SW480 (cell line): ENCODE measurements at regions not wholly inside any gene's neighbourhood (a gene's known extent, or its start where the extent isn't known, plus 50 kb on each side); places are given as distances from the start of the nearest gene placed in this dataset.
"Not testable (repeated sequence)": the region's sequence is repeated elsewhere in the genome, so short reads cannot be mapped to it uniquely, and the experiment has no call there.

Source experiments
- DNase-seq: peaks from one replicate; pipeline ENCODE4 v3.0.0-alpha.2; 2016; ENCODE audit warnings: low spot score

DNA sequence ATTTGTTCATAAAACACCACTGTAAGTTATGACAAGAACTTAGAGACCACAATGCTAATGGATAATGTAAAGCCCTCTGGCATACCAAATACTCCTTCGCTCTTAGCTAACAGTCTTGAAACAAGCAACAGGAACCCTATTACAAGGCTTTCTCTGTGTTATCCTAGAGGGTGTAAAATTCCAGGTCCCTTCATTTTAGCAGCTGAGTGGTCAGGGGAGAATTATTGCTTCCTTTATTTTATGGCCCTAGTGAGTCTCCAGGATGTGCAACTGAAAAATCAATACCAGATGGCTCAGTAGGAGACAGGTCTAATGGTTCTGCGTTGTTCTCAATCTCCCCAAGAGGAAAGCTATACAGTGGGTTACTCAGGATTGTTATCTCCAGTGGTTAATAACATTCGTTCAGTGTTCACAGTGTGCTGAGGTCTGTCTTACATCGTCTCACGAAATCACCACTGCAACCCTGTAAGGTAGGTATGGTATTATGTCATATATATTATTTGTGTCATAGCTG, 172.7 kb upstream of the CNOT2 start:
- DNase-seq, result no peak

GRCh38 chr12:70074510-70074909, 168.7 kb upstream of the CNOT2 start:
- DNase-seq, result peak; percentile 49

- DNase-seq, result no peak
These were observed 165.8 kb upstream of the CNOT2 start for GRCh38 chr12:70077441-70077840.

GRCh38 chr12:70078161-70078560, 165.1 kb upstream of the CNOT2 start:
- no peak for DNase-seq

DNA sequence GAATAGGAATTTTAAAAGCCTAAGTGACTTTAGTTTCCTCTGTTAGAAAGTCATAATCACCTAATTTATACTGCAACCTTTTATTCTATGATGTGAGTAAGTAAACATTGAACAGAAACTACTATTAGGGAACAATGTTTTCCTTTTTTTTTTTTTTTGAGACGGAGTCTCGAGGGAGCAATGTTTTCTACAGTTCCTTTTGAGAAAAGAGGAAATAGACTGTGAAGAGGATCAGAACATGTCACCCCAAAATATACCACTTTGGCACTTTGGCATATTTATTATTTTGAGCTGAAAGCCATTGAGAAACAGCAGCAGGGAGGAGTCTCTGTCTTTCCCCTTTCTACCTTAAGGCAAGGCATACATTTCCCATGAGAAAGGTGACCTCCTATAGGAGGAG, 162.7 kb upstream of the CNOT2 start:
- DNase-seq, result no peak

- DNase-seq, result no peak
These were observed 160.1 kb upstream of the CNOT2 start for GRCh38 chr12:70082997-70083676.

DNA sequence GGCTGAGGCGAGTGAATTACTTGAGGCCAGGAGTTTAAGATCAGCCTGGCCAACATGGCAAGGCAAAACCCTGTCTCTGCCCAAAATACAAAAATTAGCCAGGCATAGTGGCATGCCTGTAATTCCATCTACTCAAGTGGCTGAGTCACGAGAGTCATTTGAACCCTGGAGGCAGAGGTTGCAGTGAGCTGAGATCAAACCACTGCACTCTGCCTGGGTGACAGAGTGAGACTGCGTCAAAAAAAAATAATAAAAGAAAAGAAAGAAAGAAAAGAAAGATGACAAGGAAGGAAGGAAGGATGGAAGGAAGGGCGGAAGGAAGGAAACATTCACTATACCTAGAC, 159.6 kb upstream of the CNOT2 start:
- DNase-seq, result no peak

DNA sequence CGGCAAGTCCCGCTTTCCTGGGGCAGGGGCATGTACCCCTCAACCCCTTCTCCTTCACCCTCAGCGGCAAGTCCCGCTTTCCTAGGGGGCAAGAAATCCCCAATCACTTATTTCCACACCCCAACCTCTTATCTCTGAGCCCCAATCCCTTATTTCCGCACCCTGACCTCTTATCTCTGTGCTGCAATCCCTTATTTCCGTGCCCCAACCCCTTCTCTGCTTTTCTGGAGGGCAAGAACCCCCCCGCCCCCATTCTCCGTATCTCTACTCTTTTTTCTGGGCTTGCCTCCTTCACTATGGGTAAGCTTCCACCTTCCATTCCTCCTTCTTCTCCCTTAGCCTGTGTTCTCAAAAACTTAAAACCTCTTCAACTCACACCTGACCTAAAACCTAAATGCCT, 156.9 kb upstream of the CNOT2 start:
- DNase-seq, result not testable (repeated sequence)

- DNase-seq, result no peak
These were observed 152.2 kb upstream of the CNOT2 start for GRCh38 chr12:70091021-70091521.

- no peak for DNase-seq
These were observed 148.8 kb upstream of the CNOT2 start for GRCh38 chr12:70094467-70094866.

DNA sequence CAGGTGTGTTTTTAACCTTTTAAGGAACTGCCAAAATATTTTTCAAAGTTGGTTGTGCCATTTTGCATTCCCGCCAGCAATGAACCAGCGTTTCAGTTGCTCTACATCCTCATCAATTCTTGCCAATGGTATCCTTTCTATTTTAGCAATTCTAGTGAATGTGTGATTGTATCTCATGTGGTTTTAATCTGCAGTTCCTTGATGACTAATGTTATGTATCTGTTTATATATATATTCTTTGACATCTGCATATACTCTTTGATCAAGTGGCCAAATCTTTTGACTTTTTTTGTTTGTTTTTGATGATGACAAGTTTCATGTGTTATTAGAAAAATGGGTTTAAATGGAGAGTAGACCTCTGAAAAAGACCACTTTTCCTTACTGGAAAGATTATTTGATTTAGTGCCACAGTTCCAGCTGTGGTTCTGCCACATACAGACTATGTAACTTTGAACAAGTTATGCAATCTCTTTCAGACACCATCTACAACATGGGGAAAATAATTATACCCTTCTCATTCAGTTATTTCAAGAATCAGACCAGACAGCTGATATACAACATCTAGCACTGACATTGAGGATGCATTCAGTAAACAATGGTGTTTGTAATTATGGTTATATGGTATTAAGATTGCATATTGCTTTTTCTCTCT, 146.3 kb upstream of the CNOT2 start:
- no peak for DNase-seq

DNA sequence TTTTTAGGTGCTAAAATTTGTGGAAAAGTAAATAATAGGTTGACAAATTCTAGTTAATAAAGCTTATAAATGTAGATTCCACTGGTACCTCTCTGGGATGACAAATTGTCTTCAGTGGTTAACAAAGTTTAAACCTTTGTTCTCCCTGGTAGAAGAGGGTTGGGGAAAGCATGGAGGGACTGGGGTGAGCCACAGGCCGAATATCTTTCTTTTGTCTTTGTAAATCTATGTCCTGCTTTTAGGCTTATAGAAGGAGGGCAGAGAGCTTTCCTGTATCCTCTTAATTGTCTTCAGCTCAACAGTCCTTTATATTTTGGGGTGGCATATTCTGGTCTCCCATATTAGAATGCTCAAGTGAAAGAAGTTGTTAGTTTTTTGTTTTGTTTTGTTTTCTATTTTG, 142.2 kb upstream of the CNOT2 start:
- DNase-seq, result no peak

- no peak for DNase-seq
These were observed 136.9 kb upstream of the CNOT2 start for GRCh38 chr12:70106347-70106746.

DNA sequence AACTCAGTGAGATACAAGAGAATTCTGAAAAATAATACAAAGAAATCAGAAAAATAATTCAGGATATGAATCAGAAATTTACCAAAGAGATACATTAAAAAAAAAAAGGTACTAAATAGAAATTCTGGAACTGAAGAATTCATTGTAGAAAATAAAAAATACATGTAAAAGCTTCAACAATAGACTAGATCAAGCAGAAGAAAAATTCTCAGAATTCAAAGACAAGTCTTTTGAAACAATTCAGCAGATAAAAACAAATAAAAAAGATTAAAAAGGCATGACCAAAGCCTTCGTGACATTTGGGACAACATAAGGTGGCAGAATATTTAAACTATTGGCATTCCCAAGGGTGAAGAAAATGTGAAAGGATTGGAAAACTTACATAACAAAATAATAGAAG, 133.1 kb upstream of the CNOT2 start:
- no peak for DNase-seq

GRCh38 chr12:70117670-70118069, 125.6 kb upstream of the CNOT2 start:
- no peak for DNase-seq

GRCh38 chr12:70120970-70121369, 122.3 kb upstream of the CNOT2 start:
- DNase-seq, result no peak

- peak; percentile 8 for DNase-seq
These were observed 121.7 kb upstream of the CNOT2 start for GRCh38 chr12:70121562-70121961.

GRCh38 chr12:70122804-70123203, 120.4 kb upstream of the CNOT2 start:
- DNase-seq, result no peak

GRCh38 chr12:70149013-70149412, 94.2 kb upstream of the CNOT2 start:
- DNase-seq, result no peak

DNA sequence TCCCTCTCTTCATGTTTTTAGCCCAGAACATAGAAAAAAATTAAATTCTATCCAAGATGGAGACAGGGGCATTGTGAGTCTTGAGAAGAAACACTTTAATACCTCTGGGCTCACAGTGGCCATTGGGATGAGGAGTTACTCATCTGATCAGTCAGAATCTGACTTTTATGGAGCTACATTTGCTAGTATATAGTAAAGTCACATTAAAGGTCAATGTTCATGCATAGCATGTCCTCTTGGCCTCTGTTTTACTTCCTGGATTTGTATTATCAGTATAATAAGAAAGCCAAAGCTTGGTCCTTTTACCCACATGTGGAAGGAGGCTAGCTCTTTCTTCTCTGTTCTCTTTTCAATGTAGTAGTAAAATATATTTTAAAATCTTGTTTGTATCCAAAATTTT, 93.6 kb upstream of the CNOT2 start:
- DNase-seq, result no peak

DNA sequence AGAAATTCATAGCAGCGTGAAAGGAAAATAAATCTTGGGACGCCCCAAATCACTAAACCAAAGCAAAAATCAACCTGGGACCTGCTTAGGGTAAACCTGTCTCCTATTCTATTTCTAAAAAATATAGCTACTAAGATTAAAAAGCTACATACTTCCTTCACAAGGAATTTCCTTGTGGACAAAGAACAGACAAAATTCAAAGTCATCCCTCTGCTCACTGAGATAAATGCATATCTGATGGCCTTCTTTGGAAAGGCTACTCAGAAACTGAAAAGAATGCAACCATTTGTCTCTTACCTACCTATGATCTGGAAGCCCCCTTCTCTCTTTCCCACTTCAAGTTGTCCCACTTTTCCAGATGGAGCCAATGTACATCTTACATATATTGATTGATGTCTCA, 93.0 kb upstream of the CNOT2 start:
- DNase-seq, result no peak

GRCh38 chr12:70151993-70152392, 91.2 kb upstream of the CNOT2 start:
- no peak for DNase-seq

DNA sequence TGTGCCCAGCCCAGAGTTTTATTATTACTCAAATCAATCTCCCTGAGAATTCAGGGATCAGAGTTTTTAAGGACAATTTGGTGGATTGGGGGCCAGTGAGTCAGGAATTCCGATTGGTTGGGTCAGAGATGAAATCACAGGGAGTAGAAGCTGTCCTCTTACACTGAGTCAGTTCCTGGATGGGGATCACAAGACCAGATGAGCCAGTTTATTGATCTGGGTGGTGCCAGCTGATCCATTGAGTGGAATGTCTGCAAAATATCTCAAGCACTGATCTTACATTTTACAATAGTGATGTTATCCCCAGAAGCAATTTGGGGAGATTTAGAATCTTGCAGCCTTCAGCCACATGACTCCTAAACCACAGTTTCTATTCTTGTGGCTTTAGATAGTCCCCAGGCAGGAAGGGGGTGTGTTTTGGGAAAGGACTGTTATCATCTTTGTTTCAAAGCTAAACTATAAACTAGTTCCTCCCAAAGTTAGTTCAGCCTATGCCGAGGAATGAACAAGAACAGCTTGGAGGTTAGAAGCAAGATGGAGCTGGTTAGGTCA, 89.1 kb upstream of the CNOT2 start:
- no peak for DNase-seq
